DMS79 (cell line): ENCODE measurements at regions not wholly inside any gene's neighbourhood (a gene's known extent, or its start where the extent isn't known, plus 50 kb on each side); places are given as distances from the start of the nearest gene placed in this dataset.
"Not testable (repeated sequence)": the region's sequence is repeated elsewhere in the genome, so short reads cannot be mapped to it uniquely, and the experiment has no call there.

Experiments used
- DNase-seq: peaks from one replicate; lab custom pipeline; 2025; lab: John Stamatoyannopoulos, UW

- DNase-seq = no peak
Measured at GRCh38 chr5:167281925-167282324, 1009.5 kb upstream of the WWC1 start.

GRCh38 chr5:167283691-167284090 is 1007.8 kb upstream of the WWC1 start:
- no peak for DNase-seq

GRCh38 chr5:167284222-167284890 is 1007.1 kb upstream of the WWC1 start:
- no peak for DNase-seq

GRCh38 chr5:167285591-167285990 is 1005.9 kb upstream of the WWC1 start:
- no peak for DNase-seq

GRCh38 chr5:167286891-167287290 is 1004.6 kb upstream of the WWC1 start:
- no peak for DNase-seq

- DNase-seq = no peak
Measured at GRCh38 chr5:167290478-167290877, 1001.0 kb upstream of the WWC1 start.

GRCh38 chr5:167294882-167295680 is 996.4 kb upstream of the WWC1 start:
- no peak for DNase-seq

GRCh38 chr5:167295681-167296005 is 995.8 kb upstream of the WWC1 start:
- no peak for DNase-seq

- DNase-seq = no peak
Measured at GRCh38 chr5:167296066-167296465, 995.4 kb upstream of the WWC1 start.

- DNase-seq = no peak
Measured at GRCh38 chr5:167296661-167297060, 994.8 kb upstream of the WWC1 start.

GRCh38 chr5:167299861-167300260 is 991.6 kb upstream of the WWC1 start:
- not testable (repeated sequence) for DNase-seq

GRCh38 chr5:167303582-167303981 is 987.9 kb upstream of the WWC1 start:
- DNase-seq = no peak

- DNase-seq = no peak
Measured at GRCh38 chr5:167304834-167305469, 986.5 kb upstream of the WWC1 start.

GRCh38 chr5:167305591-167306213 is 985.7 kb upstream of the WWC1 start:
- no peak for DNase-seq

GRCh38 chr5:167307042-167307441 is 984.4 kb upstream of the WWC1 start:
- DNase-seq = no peak

- DNase-seq = no peak
Measured at GRCh38 chr5:167308466-167308865, 983.0 kb upstream of the WWC1 start.

GRCh38 chr5:167309941-167310517 is 981.4 kb upstream of the WWC1 start:
- DNase-seq = no peak

GRCh38 chr5:167311340-167311739 is 980.1 kb upstream of the WWC1 start:
- no peak for DNase-seq

GRCh38 chr5:167312225-167312624 is 979.2 kb upstream of the WWC1 start:
- no peak for DNase-seq

GRCh38 chr5:167315762-167316161 is 975.7 kb upstream of the WWC1 start:
- no peak for DNase-seq

- no peak for DNase-seq
Measured at GRCh38 chr5:167317884-167318283, 973.6 kb upstream of the WWC1 start.

- DNase-seq = no peak
Measured at GRCh38 chr5:167319243-167319642, 972.2 kb upstream of the WWC1 start.
